Esophagus squamous epithelium (tissue), 5 donors: ENCODE measurements at regions not wholly inside any gene's neighbourhood (a gene's known extent, or its start where the extent isn't known, plus 50 kb on each side); places are given as distances from the start of the nearest gene placed in this dataset.

Experiments
- DNase-seq: peaks from one replicate; lab custom pipeline; 2025; lab: John Stamatoyannopoulos, UW
- H3K27ac ChIP-seq, 4 donors: fragments of 200-600 bp; sonication (generic); one replicate each; pipeline ENCODE4 v1.5.1; 2016 to 2019; ENCODE audit warnings: mild to moderate bottlenecking in 1 of 4
- H3K27me3 ChIP-seq, 4 donors: fragments of 200-600 bp; sonication (generic); 1 replicate in 3 of 4; 2 replicates in 1 of 4; pipeline versions ENCODE4 v1.5.1 to v1.6.0; 2017 to 2021; ENCODE audit warnings: antibody characterized with exemption in 1 of 4
- H3K36me3 ChIP-seq, 3 donors: fragments of 200-600 bp; sonication (generic); one replicate each; pipeline ENCODE4 v1.5.1; 2016 to 2019
- H3K4me1 ChIP-seq, 3 donors: fragments of 200-600 bp; sonication (generic); one replicate each; pipeline ENCODE4 v1.5.1; 2017 to 2019
- H3K4me3 ChIP-seq, 4 donors: fragments of 200-600 bp; sonication (generic); 1 replicate in 3 of 4; 2 replicates in 1 of 4; pipeline ENCODE4 v1.5.1; 2016 to 2019; ENCODE audit warnings: mild to moderate bottlenecking in 2 of 4, moderate library complexity in 1 of 4
- H3K9me3 ChIP-seq, 3 donors: fragments of 200-600 bp; sonication (generic); one replicate each; pipeline ENCODE4 v1.5.1; 2016 to 2019
- CTCF ChIP-seq, 6 experiments: fragments of 450-650 bp in 4 of 6; fragments of 200-600 bp in 2 of 6; sonication (generic) in 2 of 6; IDR thresholded peaks; one replicate each; pipeline ENCODE4 v1.5.1; 2016 to 2019; ENCODE audit warnings: antibody characterized with exemption in 6 of 6, mild to moderate bottlenecking in 4 of 6, moderate library complexity in 4 of 6
- POLR2A ChIP-seq, 4 donors: fragments of 450-650 bp; IDR thresholded peaks; one replicate each; pipeline ENCODE4 v1.6.1; 2017; ENCODE audit warnings: antibody characterized with exemption in 4 of 4, mild to moderate bottlenecking in 4 of 4, moderate library complexity in 3 of 4
- WGBS, 2 donors: methylation state at CpG; one replicate each; pipeline ENCODE4 v1.1.5; 2018; 5-methylcytosine and 5-hydroxymethylcytosine counted together
- intact Hi-C: fragments of 100-400 bp; cut with DNase I; formaldehyde crosslinking; loops from one replicate; pipeline ENCODE4 v1.15.0; 2022
- donor health status: DM: yes; HTN: yes; CAD: no.

- H3K4me1 ChIP-seq: peaks cover 14 to 37% (median 25%) of the 10 kb centered on the region in 3 donors
These were observed 742.7 kb upstream of the ZNF608 start for GRCh38 chr5:125489146-125489545.

GRCh38 chr5:125491986-125492492 lies 745.6 kb upstream of the ZNF608 start:
- Histone ChIP-seq H3K4me1 (peaks cover 0 to 9% (median 1%) of the 10 kb centered on the region in 3 donors), H3K4me3 (peak overlapping the region in 1 of 4 donors; percentile 30), H3K36me3 (no peaks in the 10 kb centered on the region), H3K27ac (no peak overlapping the region), H3K9me3 (no peaks in the 10 kb centered on the region), H3K27me3 (no peaks in the 10 kb centered on the region)
- 34 to 38% methylated on average over 3 of the region's 3 CpGs for WGBS, 2 donors
- TF ChIP-seq POLR2A (IDR thresholded peaks at IDR 0.05) (no peak), CTCF (IDR thresholded peaks at IDR 0.05) (no peak)
- no peak for DNase-seq
- intact Hi-C loops: no loop called here

More at GRCh38 chr5:125489146-125489545, 742.7 kb upstream of the ZNF608 start:
- Histone ChIP-seq H3K9me3 (no peaks in the 10 kb centered on the region), H3K27me3 (no peaks in the 10 kb centered on the region), H3K4me3 (no peak overlapping the region), H3K36me3 (no peaks in the 10 kb centered on the region), H3K27ac (no peak overlapping the region)
- WGBS, 2 donors: 90 to 97% methylated on average over 2 of the region's 2 CpGs
- no peak for DNase-seq
- intact Hi-C loops: loop anchor here (10.0 kb wide), 1 partner anchor 744 kb away; the partner anchor contains the start of gene ZNF608
- TF ChIP-seq CTCF (IDR thresholded peaks at IDR 0.05): no peak
- no peak for TF ChIP-seq POLR2A (IDR thresholded peaks at IDR 0.05)

- Histone ChIP-seq H3K36me3 (no peaks in the 10 kb centered on the region), H3K4me1 (peaks cover 0 to 6% (median 0%) of the 10 kb centered on the region in 3 donors), H3K4me3 (no peak overlapping the region), H3K27me3 (no peaks in the 10 kb centered on the region), H3K27ac (no peak overlapping the region), H3K9me3 (no peaks in the 10 kb centered on the region)
- 73 to 90% methylated on average over 2 of the region's 2 CpGs for WGBS, 2 donors
- DNase-seq: no peak
- intact Hi-C loops: no loop called here
- no peak for TF ChIP-seq CTCF (IDR thresholded peaks at IDR 0.05)
- no peak for TF ChIP-seq POLR2A (IDR thresholded peaks at IDR 0.05)
These were observed 746.5 kb upstream of the ZNF608 start for GRCh38 chr5:125492977-125493376.

- DNase-seq: no peak
- intact Hi-C loops: no loop called here
- H3K4me3 ChIP-seq: no peak overlapping the region
These were observed 750.0 kb upstream of the ZNF608 start for GRCh38 chr5:125496393-125496792.

GRCh38 chr5:125497651-125498050 lies 751.2 kb upstream of the ZNF608 start:
- H3K9me3 ChIP-seq: no peaks in the 10 kb centered on the region
- no peaks in the 10 kb centered on the region for H3K36me3 ChIP-seq
- DNase-seq: no peak
- H3K4me1 ChIP-seq: no peaks in the 10 kb centered on the region
- no peak for TF ChIP-seq CTCF (IDR thresholded peaks at IDR 0.05)
- TF ChIP-seq POLR2A (IDR thresholded peaks at IDR 0.05): no peak
- no peak overlapping the region for H3K4me3 ChIP-seq
- 47 to 57% methylated on average over 2 of the region's 2 CpGs for WGBS, 2 donors
- no peaks in the 10 kb centered on the region for H3K27me3 ChIP-seq
- intact Hi-C loops: no loop called here
- no peak overlapping the region for H3K27ac ChIP-seq

More at GRCh38 chr5:125496393-125496792, 750.0 kb upstream of the ZNF608 start:
- Histone ChIP-seq H3K27ac (no peak overlapping the region), H3K36me3 (no peaks in the 10 kb centered on the region), H3K9me3 (no peaks in the 10 kb centered on the region), H3K27me3 (no peaks in the 10 kb centered on the region), H3K4me1 (peaks cover 0 to 6% (median 0%) of the 10 kb centered on the region in 3 donors)
- TF ChIP-seq POLR2A (IDR thresholded peaks at IDR 0.05) (no peak), CTCF (IDR thresholded peaks at IDR 0.05) (no peak)
